Ishikawa (cell line): ENCODE measurements at regions not wholly inside any gene's neighbourhood (a gene's known extent, or its start where the extent isn't known, plus 50 kb on each side); places are given as distances from the start of the nearest gene placed in this dataset.

Experiments
- CEBPB ChIP-seq: IDR thresholded peaks from 2 replicates; pipeline ENCODE4 v1.6.1; 2012
- CREB1 ChIP-seq: IDR thresholded peaks from 2 replicates; pipeline ENCODE4 v1.6.1; 2012; ENCODE audit warnings: low read depth
- EGR1 ChIP-seq: IDR thresholded peaks from 2 replicates; pipeline ENCODE4 v1.6.1; 2012
- EP300 ChIP-seq: IDR thresholded peaks from 2 replicates; pipeline ENCODE4 v1.6.1; 2012; ENCODE audit warnings: borderline replicate concordance
- FOXM1 ChIP-seq: IDR thresholded peaks from 2 replicates; pipeline ENCODE4 v1.6.1; 2012; ENCODE audit warnings: low read depth, borderline replicate concordance
- NFIC ChIP-seq: IDR thresholded peaks from 2 replicates; pipeline ENCODE4 v1.6.1; 2012
- RAD21 ChIP-seq: IDR thresholded peaks from 2 replicates; pipeline ENCODE4 v1.6.1; 2012; ENCODE audit warnings: low read depth
- TAF1 ChIP-seq: IDR thresholded peaks from 2 replicates; pipeline ENCODE4 v1.6.1; 2012; ENCODE audit warnings: low read depth, mild to moderate bottlenecking
- TCF12 ChIP-seq: IDR thresholded peaks from 2 replicates; pipeline ENCODE4 v1.6.1; 2012; ENCODE audit warnings: low read depth
- TEAD4 ChIP-seq: IDR thresholded peaks from 2 replicates; pipeline ENCODE4 v1.6.1; 2012
- YY1 ChIP-seq: IDR thresholded peaks from 2 replicates; pipeline ENCODE4 v1.6.1; 2012; ENCODE audit warnings: low read depth
- ZBTB7A ChIP-seq: IDR thresholded peaks from 2 replicates; pipeline ENCODE4 v1.6.1; 2012; ENCODE audit warnings: low read depth
- TF ChIP-seq, protein P1 (sequence below): IDR thresholded peaks from 2 replicates; pipeline ENCODE4 v1.6.1; 2012
- TF ChIP-seq, protein P2 (sequence below): IDR thresholded peaks from 2 replicates; pipeline ENCODE4 v1.6.1; 2012
- TF ChIP-seq, protein P3 (sequence below): IDR thresholded peaks from 2 replicates; pipeline ENCODE4 v1.6.1; 2012; ENCODE audit warnings: low read depth, mild to moderate bottlenecking

DNA sequence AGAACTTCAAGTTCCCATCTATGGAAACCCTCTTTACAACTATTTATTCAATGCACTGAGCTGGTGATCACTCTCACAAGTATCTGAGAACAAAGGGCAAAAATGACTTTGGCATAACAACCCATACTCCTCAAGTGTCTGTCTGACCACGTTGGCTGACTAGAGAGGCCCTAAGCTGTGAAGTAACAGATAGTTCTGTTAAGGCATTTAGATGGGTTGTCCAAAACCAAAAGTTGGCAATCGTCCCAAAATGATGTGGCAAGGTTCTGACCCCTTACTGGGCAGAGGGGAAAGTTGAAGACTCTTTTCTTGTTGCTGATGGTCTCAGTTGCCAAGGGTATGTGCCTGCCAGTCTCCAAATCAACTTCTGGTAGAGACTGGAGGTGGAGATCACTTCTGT is 524.8 kb downstream of the PPARGC1A start:
- TF ChIP-seq, protein P1, sequence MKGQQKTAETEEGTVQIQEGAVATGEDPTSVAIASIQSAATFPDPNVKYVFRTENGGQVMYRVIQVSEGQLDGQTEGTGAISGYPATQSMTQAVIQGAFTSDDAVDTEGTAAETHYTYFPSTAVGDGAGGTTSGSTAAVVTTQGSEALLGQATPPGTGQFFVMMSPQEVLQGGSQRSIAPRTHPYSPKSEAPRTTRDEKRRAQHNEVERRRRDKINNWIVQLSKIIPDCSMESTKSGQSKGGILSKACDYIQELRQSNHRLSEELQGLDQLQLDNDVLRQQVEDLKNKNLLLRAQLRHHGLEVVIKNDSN: no peak
- TF ChIP-seq CEBPB: no peak
- TF ChIP-seq TEAD4: no peak
- TF ChIP-seq RAD21: no peak
- TF ChIP-seq NFIC: no peak
- no peak for TF ChIP-seq EP300
- TF ChIP-seq EGR1: no peak
- TF ChIP-seq, protein P2, sequence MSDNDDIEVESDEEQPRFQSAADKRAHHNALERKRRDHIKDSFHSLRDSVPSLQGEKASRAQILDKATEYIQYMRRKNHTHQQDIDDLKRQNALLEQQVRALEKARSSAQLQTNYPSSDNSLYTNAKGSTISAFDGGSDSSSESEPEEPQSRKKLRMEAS: no peak
- no peak for TF ChIP-seq TCF12
- TF ChIP-seq ZBTB7A: no peak
- no peak for TF ChIP-seq TAF1

DNA sequence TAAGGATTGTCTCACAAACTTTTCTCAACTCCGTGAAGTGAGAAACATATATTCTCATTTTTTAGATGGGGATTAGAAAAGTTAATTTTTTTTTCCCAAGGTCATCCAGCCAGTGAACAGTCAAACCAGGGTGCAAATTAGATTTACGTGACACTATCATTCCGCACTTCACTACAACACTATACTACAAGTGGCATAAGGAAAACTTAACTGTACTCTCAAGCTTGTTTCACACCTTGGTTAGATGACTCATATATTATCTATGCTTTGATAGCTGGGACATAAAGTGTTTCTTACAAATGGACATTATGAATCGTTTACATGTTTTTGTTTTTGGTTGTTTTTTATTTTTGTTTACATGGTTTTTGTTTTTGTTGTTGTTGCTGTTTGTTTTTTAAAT is 525.7 kb downstream of the PPARGC1A start:
- TF ChIP-seq ZBTB7A: no peak
- TF ChIP-seq, protein P1: no peak
- no peak for TF ChIP-seq EP300
- TF ChIP-seq FOXM1: no peak
- no peak for TF ChIP-seq NFIC
- TF ChIP-seq TCF12: no peak

DNA sequence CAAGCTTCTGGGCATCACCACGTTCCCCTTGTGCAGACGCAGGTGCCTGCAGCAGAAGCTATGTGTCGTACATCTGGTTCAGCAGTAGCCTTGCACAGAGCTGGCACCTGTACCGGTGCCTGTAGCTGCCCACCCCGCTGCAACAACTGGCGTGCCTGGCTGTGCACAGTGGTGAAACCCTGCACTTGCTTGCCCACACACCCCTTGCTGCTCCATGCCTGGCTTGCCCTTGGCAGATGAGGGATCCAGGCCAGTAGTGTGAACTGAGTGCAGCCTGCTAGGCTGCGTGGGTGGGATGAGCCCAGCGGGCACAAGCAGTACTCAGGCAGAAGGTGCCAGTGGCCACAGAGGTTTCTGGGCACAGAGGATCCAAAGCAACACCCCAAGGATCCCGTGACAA is 528.4 kb downstream of the PPARGC1A start:
- TF ChIP-seq TEAD4 (no peak), TAF1 (no peak), CEBPB (no peak), YY1 (no peak), NFIC (no peak)
- TF ChIP-seq, protein P2: no peak
- TF ChIP-seq, protein P3, sequence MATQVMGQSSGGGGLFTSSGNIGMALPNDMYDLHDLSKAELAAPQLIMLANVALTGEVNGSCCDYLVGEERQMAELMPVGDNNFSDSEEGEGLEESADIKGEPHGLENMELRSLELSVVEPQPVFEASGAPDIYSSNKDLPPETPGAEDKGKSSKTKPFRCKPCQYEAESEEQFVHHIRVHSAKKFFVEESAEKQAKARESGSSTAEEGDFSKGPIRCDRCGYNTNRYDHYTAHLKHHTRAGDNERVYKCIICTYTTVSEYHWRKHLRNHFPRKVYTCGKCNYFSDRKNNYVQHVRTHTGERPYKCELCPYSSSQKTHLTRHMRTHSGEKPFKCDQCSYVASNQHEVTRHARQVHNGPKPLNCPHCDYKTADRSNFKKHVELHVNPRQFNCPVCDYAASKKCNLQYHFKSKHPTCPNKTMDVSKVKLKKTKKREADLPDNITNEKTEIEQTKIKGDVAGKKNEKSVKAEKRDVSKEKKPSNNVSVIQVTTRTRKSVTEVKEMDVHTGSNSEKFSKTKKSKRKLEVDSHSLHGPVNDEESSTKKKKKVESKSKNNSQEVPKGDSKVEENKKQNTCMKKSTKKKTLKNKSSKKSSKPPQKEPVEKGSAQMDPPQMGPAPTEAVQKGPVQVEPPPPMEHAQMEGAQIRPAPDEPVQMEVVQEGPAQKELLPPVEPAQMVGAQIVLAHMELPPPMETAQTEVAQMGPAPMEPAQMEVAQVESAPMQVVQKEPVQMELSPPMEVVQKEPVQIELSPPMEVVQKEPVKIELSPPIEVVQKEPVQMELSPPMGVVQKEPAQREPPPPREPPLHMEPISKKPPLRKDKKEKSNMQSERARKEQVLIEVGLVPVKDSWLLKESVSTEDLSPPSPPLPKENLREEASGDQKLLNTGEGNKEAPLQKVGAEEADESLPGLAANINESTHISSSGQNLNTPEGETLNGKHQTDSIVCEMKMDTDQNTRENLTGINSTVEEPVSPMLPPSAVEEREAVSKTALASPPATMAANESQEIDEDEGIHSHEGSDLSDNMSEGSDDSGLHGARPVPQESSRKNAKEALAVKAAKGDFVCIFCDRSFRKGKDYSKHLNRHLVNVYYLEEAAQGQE: no peak
- TF ChIP-seq, protein P1: no peak

DNA sequence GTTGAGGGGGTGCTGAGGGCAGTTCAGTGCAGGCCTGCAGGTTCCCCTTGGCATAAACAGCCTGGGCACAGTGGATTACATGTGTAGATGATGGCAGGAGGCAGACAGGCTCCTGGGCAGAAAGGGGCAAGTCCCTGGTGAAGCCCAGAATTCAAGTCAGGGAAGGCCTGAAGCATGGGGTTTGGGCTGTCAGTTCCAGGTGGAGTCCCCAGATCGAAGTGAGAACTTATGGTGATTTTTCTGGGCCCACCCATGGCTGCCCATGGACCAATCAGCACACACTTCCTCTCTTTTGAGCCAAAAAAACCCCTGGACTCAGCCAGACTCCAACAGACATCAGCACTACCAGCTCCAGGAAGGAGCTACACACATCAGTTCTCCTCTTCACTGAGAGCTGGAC is 529.1 kb downstream of the PPARGC1A start:
- no peak for TF ChIP-seq FOXM1
- no peak for TF ChIP-seq YY1
- TF ChIP-seq CREB1: no peak
- TF ChIP-seq TEAD4: no peak
- TF ChIP-seq EGR1: no peak
- no peak for TF ChIP-seq ZBTB7A
- no peak for TF ChIP-seq NFIC
- no peak for TF ChIP-seq TCF12

DNA sequence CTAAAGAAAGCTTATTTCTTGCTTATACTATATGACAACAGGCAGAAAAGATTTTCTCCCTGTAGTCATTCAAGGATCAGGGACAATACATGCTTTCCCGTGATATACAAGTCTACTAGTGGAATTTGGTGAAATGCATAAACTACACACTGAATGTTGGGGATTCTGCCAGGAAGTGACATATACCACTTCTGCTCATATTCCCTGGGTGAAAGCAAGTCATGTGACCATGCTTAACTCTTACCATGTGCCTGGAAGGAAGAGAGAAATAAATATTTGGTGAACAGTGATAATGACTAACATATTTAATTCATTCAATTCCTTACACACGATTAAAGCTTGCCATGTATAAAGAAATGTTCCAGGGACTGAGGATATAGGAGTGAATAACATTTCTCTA is 534.6 kb downstream of the PPARGC1A start:
- TF ChIP-seq TAF1 (no peak), EGR1 (no peak), RAD21 (no peak), ZBTB7A (no peak), EP300 (no peak), TEAD4 (no peak), NFIC (no peak), YY1 (no peak), CREB1 (no peak), CEBPB (no peak), TCF12 (no peak), FOXM1 (no peak)
- TF ChIP-seq, protein P3: no peak
- TF ChIP-seq, protein P1: no peak
- TF ChIP-seq, protein P2: no peak

DNA sequence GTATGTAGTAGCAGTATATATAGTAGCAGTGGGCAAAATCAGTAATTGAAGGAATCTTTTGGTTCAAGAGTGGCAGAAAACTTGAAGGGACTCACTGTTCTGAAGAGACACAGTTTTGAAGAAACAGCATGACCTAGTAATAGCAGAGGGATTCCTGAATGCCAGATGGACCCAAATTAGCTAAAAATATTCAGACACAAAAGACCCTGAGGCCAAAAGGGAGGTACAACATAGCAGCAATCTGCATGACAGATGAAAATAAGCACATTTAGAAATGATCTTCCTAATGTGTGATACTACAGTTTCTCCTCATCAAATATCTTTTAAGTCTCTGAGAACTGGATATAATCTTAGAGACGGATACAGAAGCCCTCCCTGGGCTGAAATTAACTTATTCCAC is 536.6 kb downstream of the PPARGC1A start:
- no peak for TF ChIP-seq TEAD4
- no peak for TF ChIP-seq RAD21
- no peak for TF ChIP-seq FOXM1
- TF ChIP-seq CREB1: no peak
- TF ChIP-seq EGR1: no peak
- TF ChIP-seq EP300: no peak
- TF ChIP-seq CEBPB: no peak
- no peak for TF ChIP-seq NFIC
- TF ChIP-seq, protein P1: no peak
- TF ChIP-seq ZBTB7A: no peak
- no peak for TF ChIP-seq YY1
- TF ChIP-seq, protein P3: no peak
- TF ChIP-seq, protein P2: no peak
